ENCODE measurements at regions not wholly inside any gene's neighbourhood (a gene's known extent, or its start where the extent isn't known, plus 50 kb on each side); places are given as distances from the start of the nearest gene placed in this dataset.
A peak's percentile ranks its signal among the peaks of the same experiment; 100 is the strongest.

DNA sequence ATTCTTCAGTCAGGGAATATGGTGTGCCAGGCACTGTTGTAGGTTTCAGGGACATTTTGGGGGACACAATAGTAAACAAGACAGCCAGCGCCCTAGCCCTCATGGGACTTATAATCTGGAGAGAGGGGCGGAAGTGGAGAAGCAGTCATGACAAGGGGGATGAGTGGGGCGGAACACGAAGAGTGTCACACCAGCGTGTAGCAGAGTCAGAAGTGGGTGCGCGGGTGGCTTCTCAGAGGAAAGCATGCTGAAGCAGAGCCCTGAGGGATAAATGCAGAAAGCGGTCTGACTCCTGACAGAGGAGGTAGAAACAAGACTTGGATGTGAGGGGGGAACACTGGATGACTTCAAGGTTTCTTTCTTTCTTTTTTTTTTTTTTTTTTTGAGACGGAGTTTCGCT lies 160.3 kb upstream of the LYZL2 start:
- H3K27me3 ChIP-seq (ENCODE audit: insufficient read depth, low read length, poor library complexity, severe bottlenecking) = no peaks in the 10 kb centered on the region
- H3K9me3 ChIP-seq (ENCODE audit: insufficient read depth, low read depth, low read length) = no peaks in the 10 kb centered on the region
- no peak for TF ChIP-seq EZH2phosphoT487 (IDR thresholded peaks at IDR 0.05; ENCODE audit: borderline replicate concordance)
- TF ChIP-seq, protein P1, sequence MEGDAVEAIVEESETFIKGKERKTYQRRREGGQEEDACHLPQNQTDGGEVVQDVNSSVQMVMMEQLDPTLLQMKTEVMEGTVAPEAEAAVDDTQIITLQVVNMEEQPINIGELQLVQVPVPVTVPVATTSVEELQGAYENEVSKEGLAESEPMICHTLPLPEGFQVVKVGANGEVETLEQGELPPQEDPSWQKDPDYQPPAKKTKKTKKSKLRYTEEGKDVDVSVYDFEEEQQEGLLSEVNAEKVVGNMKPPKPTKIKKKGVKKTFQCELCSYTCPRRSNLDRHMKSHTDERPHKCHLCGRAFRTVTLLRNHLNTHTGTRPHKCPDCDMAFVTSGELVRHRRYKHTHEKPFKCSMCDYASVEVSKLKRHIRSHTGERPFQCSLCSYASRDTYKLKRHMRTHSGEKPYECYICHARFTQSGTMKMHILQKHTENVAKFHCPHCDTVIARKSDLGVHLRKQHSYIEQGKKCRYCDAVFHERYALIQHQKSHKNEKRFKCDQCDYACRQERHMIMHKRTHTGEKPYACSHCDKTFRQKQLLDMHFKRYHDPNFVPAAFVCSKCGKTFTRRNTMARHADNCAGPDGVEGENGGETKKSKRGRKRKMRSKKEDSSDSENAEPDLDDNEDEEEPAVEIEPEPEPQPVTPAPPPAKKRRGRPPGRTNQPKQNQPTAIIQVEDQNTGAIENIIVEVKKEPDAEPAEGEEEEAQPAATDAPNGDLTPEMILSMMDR (conservative IDR thresholded peaks at IDR 0.05; ENCODE audit: low read length) = no peak
- H3K79me2 ChIP-seq (ENCODE audit: insufficient read depth, low read length) = no peaks in the 10 kb centered on the region
- no peak overlapping the region for H3K9ac ChIP-seq (ENCODE audit: low read depth, low read length, poor library complexity, severe bottlenecking)
- H3K4me1 ChIP-seq (ENCODE audit: insufficient read depth, low read length, poor library complexity, severe bottlenecking) = peaks cover 9% of the 10 kb centered on the region
- H3F3A ChIP-seq (ENCODE audit: low read depth) = no peaks in the 10 kb centered on the region
- H3K4me3 ChIP-seq (ENCODE audit: low read length, poor library complexity, severe bottlenecking) = no peak overlapping the region
- no peaks in the 10 kb centered on the region for H3K9me2 ChIP-seq (replicated peaks; ENCODE audit: low read depth, low read length)
- H4K20me1 ChIP-seq (ENCODE audit: insufficient read depth, low read length, poor library complexity, severe bottlenecking) = no peaks in the 10 kb centered on the region
- H3K36me3 ChIP-seq (ENCODE audit: insufficient read depth, low read length) = no peaks in the 10 kb centered on the region
- H3K4me2 ChIP-seq (ENCODE audit: low read depth, low read length, poor library complexity, severe bottlenecking) = no peak overlapping the region
- no peak overlapping the region for H2AFZ ChIP-seq (ENCODE audit: low read length)

GRCh38 chr10:30788307-30788706 lies 158.8 kb upstream of the LYZL2 start:
- Histone ChIP-seq H3K36me3 (ENCODE audit: insufficient read depth, low read length) (no peaks in the 10 kb centered on the region), H3K9ac (ENCODE audit: low read depth, low read length, poor library complexity, severe bottlenecking) (no peak overlapping the region), H2AFZ (ENCODE audit: low read length) (no peak overlapping the region), H3K9me2 (replicated peaks; ENCODE audit: low read depth, low read length) (no peaks in the 10 kb centered on the region), H3K9me3 (ENCODE audit: insufficient read depth, low read depth, low read length) (no peaks in the 10 kb centered on the region), H3K27me3 (ENCODE audit: insufficient read depth, low read length, poor library complexity, severe bottlenecking) (no peaks in the 10 kb centered on the region), H3K79me2 (ENCODE audit: insufficient read depth, low read length) (no peaks in the 10 kb centered on the region), H3K4me2 (ENCODE audit: low read depth, low read length, poor library complexity, severe bottlenecking) (no peak overlapping the region), H3K4me1 (ENCODE audit: insufficient read depth, low read length, poor library complexity, severe bottlenecking) (peaks cover 12% of the 10 kb centered on the region), H4K20me1 (ENCODE audit: insufficient read depth, low read length, poor library complexity, severe bottlenecking) (no peaks in the 10 kb centered on the region), H3F3A (ENCODE audit: low read depth) (no peaks in the 10 kb centered on the region), H3K4me3 (ENCODE audit: low read length, poor library complexity, severe bottlenecking) (no peak overlapping the region)
- no peak for TF ChIP-seq EZH2phosphoT487 (IDR thresholded peaks at IDR 0.05; ENCODE audit: borderline replicate concordance)

GRCh38 chr10:30786906-30787305 lies 157.4 kb upstream of the LYZL2 start:
- Histone ChIP-seq H3K36me3 (ENCODE audit: insufficient read depth, low read length) (no peaks in the 10 kb centered on the region), H2AFZ (ENCODE audit: low read length) (no peak overlapping the region), H4K20me1 (ENCODE audit: insufficient read depth, low read length, poor library complexity, severe bottlenecking) (no peaks in the 10 kb centered on the region), H3K9me3 (ENCODE audit: insufficient read depth, low read depth, low read length) (no peaks in the 10 kb centered on the region), H3F3A (ENCODE audit: low read depth) (no peaks in the 10 kb centered on the region), H3K9me2 (replicated peaks; ENCODE audit: low read depth, low read length) (no peaks in the 10 kb centered on the region), H3K4me2 (ENCODE audit: low read depth, low read length, poor library complexity, severe bottlenecking) (no peak overlapping the region), H3K4me1 (ENCODE audit: insufficient read depth, low read length, poor library complexity, severe bottlenecking) (peaks cover 18% of the 10 kb centered on the region), H3K9ac (ENCODE audit: low read depth, low read length, poor library complexity, severe bottlenecking) (no peak overlapping the region), H3K79me2 (ENCODE audit: insufficient read depth, low read length) (no peaks in the 10 kb centered on the region), H3K27me3 (ENCODE audit: insufficient read depth, low read length, poor library complexity, severe bottlenecking) (no peaks in the 10 kb centered on the region), H3K4me3 (ENCODE audit: low read length, poor library complexity, severe bottlenecking) (no peak overlapping the region)
- no peak for TF ChIP-seq EZH2phosphoT487 (IDR thresholded peaks at IDR 0.05; ENCODE audit: borderline replicate concordance)
- TF ChIP-seq, protein P1 (conservative IDR thresholded peaks at IDR 0.05; ENCODE audit: low read length) = no peak

DNA sequence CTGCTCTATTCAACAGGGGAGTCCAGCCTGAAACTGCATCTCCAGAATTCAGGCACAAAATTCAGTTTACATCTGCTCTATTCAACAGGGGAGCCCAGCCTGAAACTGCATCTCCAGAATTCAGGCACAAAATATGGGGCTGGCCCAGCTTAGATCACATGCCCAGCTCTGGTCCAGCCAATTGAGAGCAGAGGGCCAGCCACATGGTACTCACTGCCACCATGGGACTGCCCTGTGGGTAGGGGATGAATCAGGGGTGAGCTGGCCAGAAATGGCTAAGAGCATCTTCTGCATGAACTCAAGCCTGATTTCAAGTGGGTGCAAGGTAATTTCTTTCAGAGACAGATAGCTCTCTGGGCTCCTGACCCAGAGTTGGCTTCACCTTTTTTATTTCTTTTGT lies 156.6 kb upstream of the LYZL2 start:
- Histone ChIP-seq H3K4me1 (ENCODE audit: insufficient read depth, low read length, poor library complexity, severe bottlenecking) (peaks cover 16% of the 10 kb centered on the region), H3K4me3 (ENCODE audit: low read length, poor library complexity, severe bottlenecking) (no peak overlapping the region), H3F3A (ENCODE audit: low read depth) (no peaks in the 10 kb centered on the region), H3K9ac (ENCODE audit: low read depth, low read length, poor library complexity, severe bottlenecking) (no peak overlapping the region), H3K79me2 (ENCODE audit: insufficient read depth, low read length) (no peaks in the 10 kb centered on the region), H3K9me3 (ENCODE audit: insufficient read depth, low read depth, low read length) (no peaks in the 10 kb centered on the region), H3K36me3 (ENCODE audit: insufficient read depth, low read length) (no peaks in the 10 kb centered on the region), H3K27me3 (ENCODE audit: insufficient read depth, low read length, poor library complexity, severe bottlenecking) (no peaks in the 10 kb centered on the region), H2AFZ (ENCODE audit: low read length) (peak overlapping the region; percentile 17; the same call in 1 of the 2 replicates), H4K20me1 (ENCODE audit: insufficient read depth, low read length, poor library complexity, severe bottlenecking) (no peaks in the 10 kb centered on the region), H3K9me2 (replicated peaks; ENCODE audit: low read depth, low read length) (no peaks in the 10 kb centered on the region), H3K4me2 (ENCODE audit: low read depth, low read length, poor library complexity, severe bottlenecking) (no peak overlapping the region)
- no peak for TF ChIP-seq EZH2phosphoT487 (IDR thresholded peaks at IDR 0.05; ENCODE audit: borderline replicate concordance)
- TF ChIP-seq, protein P1 (conservative IDR thresholded peaks at IDR 0.05; ENCODE audit: low read length) = no peak
